EH (cell line): ENCODE measurements at regions not wholly inside any gene's neighbourhood (a gene's known extent, or its start where the extent isn't known, plus 50 kb on each side); places are given as distances from the start of the nearest gene placed in this dataset.
"Not testable (repeated sequence)": the region's sequence is repeated elsewhere in the genome, so short reads cannot be mapped to it uniquely, and the experiment has no call there.

Experiments used
- DNase-seq: peaks from one replicate; pipeline ENCODE4 v3.0.0-alpha.2; 2015; ENCODE audit warnings: low read depth

DNA sequence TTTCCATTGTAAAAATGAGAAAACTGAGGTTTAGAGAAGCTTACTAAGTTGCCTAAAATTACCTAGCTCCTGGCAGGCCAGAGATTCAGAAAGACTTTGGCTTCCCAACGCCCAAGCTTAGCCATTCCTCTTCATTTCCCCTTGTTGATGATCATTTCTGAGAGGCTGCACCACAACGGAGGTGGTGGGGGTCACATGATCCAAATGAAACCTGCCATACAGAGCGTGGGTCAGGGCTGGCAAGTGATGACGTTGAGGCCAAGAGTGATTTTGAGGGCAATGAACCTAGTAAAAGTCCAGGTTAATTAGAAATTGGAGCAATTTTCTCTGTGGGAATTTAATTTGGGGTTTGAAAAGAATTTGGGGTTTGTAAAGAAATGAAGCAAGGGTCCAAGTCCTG is 109.9 kb downstream of the TMEM182 start:
- DNase-seq = no peak

- DNase-seq = no peak
These were observed 110.6 kb downstream of the TMEM182 start for GRCh38 chr2:102872388-102872787.

- DNase-seq = not testable (repeated sequence)
These were observed 117.7 kb downstream of the TMEM182 start for GRCh38 chr2:102879513-102879912.

DNA sequence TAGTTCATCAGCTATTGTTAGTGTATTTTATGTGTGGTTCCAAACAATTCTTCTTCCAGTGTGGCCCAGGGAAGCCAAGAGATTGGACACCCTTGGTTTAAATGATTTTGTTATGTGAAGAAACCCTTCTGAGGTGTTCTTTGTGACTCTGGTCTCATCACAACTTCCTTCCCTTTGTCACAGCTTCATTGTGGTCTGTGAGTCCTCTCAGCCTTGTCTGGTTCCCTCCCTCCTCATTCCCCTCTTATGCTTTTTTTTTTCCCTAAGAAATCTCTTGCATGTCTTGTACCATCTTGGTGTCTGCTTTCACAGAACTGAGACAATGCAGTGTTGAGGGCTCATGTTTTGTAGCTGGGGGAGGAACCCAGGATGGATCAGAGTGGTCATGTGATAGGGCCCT is 118.9 kb downstream of the TMEM182 start:
- no peak for DNase-seq

GRCh38 chr2:102886216-102886893 is 124.5 kb downstream of the TMEM182 start:
- no peak for DNase-seq

GRCh38 chr2:102888514-102888913 is 126.7 kb downstream of the TMEM182 start:
- no peak for DNase-seq

- no peak for DNase-seq
These were observed 129.5 kb downstream of the TMEM182 start for GRCh38 chr2:102891296-102891695.

GRCh38 chr2:102892698-102893310 is 131.0 kb downstream of the TMEM182 start:
- DNase-seq = no peak

DNA sequence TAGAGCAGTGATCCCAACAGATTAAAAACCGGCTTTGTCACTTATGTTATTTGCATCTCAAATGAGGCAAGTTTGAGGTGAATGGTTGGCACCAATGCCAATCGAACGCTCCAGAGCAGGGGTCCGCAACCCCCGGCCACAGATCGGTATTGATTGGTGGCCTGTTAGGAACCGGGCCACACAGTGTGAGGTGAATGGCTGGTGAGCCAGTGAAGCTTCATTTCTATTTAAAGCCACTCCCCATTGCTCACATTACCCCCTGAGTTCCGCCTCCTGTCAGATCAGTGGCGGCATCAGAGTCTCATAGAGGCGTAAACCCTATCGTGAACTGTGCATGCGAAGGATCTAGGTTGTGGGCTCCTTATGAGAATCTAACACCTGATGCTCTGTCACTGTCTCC is 132.0 kb downstream of the TMEM182 start:
- no peak for DNase-seq

GRCh38 chr2:102895376-102895775 is 133.5 kb downstream of the TMEM182 start:
- DNase-seq = no peak

- not testable (repeated sequence) for DNase-seq
These were observed 147.4 kb downstream of the TMEM182 start for GRCh38 chr2:102909240-102909639.

GRCh38 chr2:102910724-102911123 is 148.9 kb downstream of the TMEM182 start:
- DNase-seq = no peak

DNA sequence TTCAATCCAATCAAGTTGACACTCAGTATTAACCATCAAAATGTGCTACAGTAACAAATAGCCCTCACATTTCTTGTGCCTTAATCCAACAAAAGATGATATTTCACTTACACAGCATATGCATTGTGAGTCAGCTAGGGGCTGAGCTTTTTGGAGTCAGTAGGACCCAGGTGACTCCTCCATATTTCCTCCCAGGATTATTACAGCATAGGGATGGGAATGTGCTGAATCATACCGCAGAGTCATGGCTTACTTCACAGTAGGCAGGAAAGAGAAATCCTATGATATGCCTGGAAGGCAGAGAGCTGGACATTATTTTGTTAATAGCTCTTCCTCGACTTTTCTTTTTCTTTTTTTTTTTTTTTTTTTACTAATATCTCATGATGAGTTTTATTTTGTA is 153.3 kb downstream of the TMEM182 start:
- no peak for DNase-seq

GRCh38 chr2:102922321-102922720 is 160.5 kb downstream of the TMEM182 start:
- no peak for DNase-seq

DNA sequence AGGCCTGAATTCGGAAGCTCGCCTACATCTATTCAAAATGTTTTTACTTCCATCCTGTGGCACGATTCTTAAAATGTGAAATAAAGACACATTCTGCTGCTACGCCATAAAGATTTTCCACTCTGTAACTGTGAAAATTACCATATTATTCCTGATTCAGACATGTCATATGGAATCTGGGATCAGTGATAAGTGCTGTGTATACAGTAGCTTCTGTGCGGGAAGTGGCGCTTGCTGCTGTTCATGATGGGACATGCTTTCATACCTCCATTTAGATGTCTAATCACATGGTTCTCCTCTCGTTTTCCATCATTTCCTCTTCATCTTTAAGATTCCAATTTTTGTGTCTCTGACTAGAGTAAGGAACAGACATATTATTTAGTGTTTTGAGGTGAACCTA is 163.2 kb downstream of the TMEM182 start:
- no peak for DNase-seq

DNA sequence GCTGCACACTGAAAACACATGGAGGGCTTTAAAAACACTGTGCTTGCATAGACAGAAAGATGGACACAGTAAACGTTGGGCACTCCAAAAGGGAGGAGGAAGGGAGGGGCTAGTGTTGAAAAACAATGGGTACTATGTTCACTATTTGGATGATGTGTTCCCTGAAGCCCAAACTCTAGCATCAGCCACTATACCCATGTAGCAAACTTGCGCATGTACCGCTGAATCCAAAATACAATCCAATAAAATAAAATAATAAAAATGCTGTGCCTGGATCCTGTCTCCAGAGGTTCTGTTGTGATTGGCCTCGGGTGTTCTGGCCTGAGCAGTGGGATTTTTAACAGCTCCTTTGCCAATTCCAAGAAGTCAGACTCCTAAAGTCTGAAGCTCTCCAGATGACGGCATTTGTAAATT is 166.0 kb downstream of the TMEM182 start:
- DNase-seq = no peak

DNA sequence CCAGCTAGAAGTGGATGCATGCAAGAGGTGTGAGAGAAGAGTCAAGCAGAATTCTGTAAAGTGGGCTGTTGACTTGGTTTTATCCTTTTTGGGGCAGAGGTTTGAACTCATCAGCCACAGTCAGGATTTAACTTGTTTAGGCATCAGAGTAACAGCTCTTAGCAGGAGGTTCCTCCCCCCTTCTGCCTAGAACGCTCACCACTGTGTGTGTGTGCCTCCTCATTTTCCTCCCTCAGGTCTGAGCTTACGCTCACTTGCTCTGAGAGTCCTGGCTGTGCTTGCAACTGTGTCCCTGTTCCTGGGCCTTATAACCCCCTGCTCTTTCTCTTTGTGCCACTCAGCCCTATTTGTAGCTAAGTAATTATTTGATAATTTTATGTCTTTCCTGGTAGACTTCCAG is 167.9 kb downstream of the TMEM182 start:
- no peak for DNase-seq

GRCh38 chr2:102932501-102932900 is 170.7 kb downstream of the TMEM182 start:
- DNase-seq = no peak

GRCh38 chr2:102939207-102939606 is 177.4 kb downstream of the TMEM182 start:
- no peak for DNase-seq

GRCh38 chr2:102940684-102941083 is 178.9 kb downstream of the TMEM182 start:
- DNase-seq = no peak

DNA sequence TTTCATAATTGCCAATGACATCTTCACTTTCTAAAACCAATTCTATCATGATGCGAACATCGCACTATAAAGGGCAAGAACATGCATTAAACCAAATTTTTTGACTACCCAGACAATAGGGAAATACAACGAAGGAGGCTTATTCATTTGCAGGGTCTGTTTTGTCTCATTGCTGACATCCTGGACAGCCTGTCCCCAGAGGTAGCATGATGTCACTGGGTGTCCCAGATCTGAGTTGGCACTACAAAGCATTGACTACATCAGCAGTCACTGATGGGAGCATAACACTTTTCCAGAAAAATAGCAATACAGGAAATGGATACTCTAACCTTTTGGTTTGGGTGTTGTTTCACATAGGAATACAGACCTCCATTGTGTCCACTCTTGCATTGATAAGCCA is 180.3 kb downstream of the TMEM182 start:
- DNase-seq = no peak

GRCh38 chr2:102943251-102943650 is 181.4 kb downstream of the TMEM182 start:
- no peak for DNase-seq

DNA sequence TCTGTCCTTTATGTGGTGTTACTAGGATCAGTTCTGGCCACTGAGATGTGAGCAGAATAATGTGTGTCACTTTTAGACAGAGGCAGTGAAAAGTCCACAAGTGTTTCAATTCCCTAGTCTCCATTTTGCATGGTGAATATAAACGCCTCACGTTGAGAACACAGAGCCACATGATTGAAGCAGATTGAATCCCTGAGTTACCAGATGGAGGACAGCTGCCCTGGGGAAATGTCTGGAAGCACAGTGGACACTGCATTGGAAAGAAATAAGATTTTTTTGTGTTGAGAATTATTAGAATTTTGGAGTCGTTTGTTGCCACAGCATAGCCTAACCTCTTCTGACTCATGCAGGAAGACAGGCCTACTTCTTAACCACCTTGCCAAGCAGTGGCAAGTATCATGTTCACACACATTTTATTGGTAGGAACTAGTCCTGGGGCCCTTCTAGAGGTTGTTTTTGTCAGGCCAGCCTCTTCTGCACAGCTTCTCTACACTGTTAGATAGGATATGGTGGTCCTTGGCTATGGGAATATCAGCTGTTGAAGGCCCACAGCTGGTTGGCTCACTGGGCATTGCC is 188.6 kb downstream of the TMEM182 start:
- DNase-seq = no peak

DNA sequence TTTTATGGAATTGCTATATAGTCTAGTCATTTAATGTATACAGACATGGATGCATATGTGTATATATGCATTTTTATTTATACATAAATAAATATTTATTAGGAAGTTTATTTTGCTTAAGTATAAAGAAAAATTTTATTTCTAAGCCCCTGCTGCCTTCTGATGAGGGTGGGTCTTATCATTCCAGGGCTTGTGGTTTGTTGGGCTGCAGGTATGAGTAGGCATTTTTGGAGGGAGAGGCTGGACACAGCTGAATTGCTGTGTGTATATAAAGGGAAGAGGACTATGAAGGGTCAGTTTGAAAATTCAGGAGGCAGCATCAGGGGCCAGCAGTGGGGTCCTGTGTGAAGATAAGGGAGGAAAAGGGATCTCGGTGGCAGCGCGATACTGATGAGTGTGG is 189.4 kb downstream of the TMEM182 start:
- DNase-seq = no peak
